ENCODE measurements at regions not wholly inside any gene's neighbourhood (a gene's known extent, or its start where the extent isn't known, plus 50 kb on each side); places are given as distances from the start of the nearest gene placed in this dataset.

- DNase-seq = no peak
Measured at GRCh38 chr12:63226792-63227463, 75.9 kb upstream of the AVPR1A start.

DNA sequence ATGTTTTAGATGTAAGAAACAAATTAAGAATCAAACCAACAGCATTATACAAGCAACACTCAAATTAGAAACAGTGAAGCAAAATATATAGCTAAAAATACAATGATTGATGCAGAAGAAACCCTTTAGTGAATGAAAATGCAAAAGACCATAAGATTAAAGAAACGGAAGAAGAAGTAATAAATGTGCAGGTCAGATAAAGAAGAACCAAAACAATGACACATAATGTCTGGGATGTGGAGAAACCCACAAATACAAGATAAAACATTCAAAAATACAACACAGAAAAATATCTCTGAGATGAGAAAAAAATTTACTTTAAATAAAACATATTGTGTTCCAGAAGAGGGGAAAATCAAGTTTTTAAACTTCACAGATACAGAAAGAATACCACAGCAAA, 73.4 kb upstream of the AVPR1A start:
- DNase-seq = no peak

DNA sequence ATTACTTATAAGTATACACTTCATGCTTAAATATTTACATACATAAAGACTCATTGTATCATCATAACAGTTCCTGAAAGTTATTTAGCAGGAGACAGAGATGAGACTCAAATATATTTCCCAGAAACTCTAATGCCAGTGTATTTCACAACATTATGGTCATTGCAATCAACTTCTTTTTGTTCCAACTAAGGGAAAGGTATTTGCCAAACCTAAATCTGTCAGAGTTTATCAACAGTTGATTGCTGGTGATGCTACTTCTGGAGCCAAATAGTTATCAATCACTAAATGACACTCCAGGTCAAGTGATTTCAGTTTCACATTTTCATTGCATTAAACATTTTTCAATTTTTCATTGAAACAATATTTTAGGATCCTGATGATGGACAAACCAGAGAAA, 72.1 kb upstream of the AVPR1A start:
- DNase-seq = no peak

DNA sequence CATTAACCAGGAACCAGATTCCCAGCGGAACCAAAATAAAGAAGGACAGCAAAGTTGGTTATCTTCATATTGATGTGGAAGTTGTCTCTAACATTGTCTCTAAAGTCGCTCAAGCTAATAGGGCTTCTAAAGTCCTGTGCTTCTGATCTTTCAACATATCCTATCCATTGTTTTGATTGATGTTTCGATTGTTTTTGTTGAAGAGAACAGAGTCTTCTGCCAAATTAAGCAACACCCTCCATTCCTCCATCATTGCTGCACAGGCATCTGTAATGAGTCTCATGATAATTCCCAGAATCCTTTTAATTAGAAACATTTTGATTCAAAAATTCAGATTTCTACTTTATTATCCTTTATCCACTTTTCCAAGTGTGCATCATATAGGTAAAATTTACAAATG, 71.6 kb upstream of the AVPR1A start:
- DNase-seq = no peak

- DNase-seq = no peak
Measured at GRCh38 chr12:63220921-63221320, 69.9 kb upstream of the AVPR1A start.

DNA sequence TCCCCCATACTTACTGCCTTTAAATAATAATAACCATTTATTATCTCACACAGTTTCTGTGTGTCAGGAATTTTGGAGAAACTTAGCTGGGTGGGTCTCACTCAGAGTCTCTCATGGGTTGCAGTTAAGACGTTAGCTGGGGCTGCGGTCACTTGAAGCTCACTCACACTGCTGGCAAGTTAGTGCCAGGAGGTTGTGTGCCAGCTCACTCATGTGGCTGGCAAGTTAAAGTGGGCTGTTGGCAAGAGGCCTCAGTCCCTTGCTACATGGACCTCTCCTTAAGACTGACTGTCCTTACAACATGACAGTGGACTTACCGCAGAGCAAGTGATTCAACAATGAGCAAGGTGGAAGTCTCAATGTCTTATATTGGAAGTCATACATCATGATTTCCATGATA, 61.3 kb upstream of the AVPR1A start:
- no peak for DNase-seq

DNA sequence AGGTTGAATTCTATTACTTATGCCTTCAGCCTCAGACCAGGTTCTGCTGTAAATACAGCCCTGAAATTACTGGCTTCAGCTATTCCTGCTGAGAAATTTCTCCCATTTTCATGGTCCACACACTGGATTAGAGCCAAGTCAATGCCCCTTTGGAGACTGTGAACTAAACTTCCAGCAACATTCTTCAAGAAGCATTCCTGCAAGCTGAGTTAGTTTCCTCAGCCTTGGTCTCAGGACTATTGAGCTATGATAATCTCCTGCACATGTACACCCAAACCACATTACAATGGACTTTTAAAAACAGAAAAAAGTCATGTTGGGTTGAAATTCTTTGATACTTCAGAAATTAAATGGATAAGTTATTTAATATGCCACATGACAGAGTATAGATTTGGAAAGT, 58.0 kb upstream of the AVPR1A start:
- no peak for DNase-seq

DNA sequence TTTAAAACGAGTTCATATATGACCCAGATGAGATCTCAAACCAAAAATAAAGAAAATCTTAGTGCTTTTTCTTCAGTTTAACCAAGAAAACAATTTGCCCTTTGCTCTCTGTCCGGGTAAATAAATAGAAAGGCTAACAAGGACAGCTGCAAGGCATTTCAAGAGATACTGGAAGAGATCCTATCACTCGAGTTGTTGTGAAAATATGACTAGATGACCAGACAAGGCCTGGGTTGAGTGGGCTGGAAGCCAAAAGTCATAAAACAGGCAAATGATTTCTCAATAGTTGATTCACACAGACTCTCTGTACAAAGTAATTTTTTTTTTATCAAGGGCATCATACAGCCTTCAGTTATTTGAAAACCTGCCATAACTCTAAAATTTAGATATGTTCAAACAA, 55.9 kb upstream of the AVPR1A start:
- DNase-seq = no peak

GRCh38 chr12:63206494-63206893, 55.5 kb upstream of the AVPR1A start:
- DNase-seq = no peak

Data from left hindlimb (tissue), 1 donor.